Panc1 (cell line): ENCODE measurements at regions not wholly inside any gene's neighbourhood (a gene's known extent, or its start where the extent isn't known, plus 50 kb on each side); places are given as distances from the start of the nearest gene placed in this dataset.

Source experiments
- ATAC-seq: fragments of 200-7000 bp; cut with Tn5 transposase; 2 replicates; pipeline ENCODE4 v1.9.1; 2020; ENCODE audit warnings: mild to moderate bottlenecking, moderate library complexity
- BruUV-seq: library from RNA; stranded (reverse); fragments of 400-500 nt; replicated peaks from 2 replicates; lab custom pipeline; 2021; lab: Mats Ljungman, UMichigan
- CTCF ChIA-PET: fragments of 300-600 bp; sonication (Branson Sonifier 250); formaldehyde crosslinking; loops from one replicate; lab custom pipeline; 2022; ENCODE audit warnings: antibody characterized with exemption; lab: Charles Lee
- POLR2A ChIA-PET: fragments of 300-600 bp; sonication (Branson Sonifier 250); formaldehyde crosslinking; loops from one replicate; lab custom pipeline; 2022; ENCODE audit warnings: antibody characterized with exemption; lab: Charles Lee
- DNase-seq: peaks from one replicate; pipeline ENCODE4 v3.0.0-alpha.2; 2010; ENCODE audit warnings: low read depth, low spot score
- H3K27ac ChIP-seq: 2 replicates; pipeline ENCODE4 v1.5.1; 2011; ENCODE audit warnings: mild to moderate bottlenecking, low read length, inconsistent platforms
- H3K27me3 ChIP-seq: fragments of 200-500 bp; sonication (Bioruptor generic); 2 replicates; pipeline ENCODE4 v1.6.0; 2014; ENCODE audit warnings: low read length, inconsistent platforms; ENCODE audit not compliant: control insufficient read depth, insufficient read depth
- H3K36me3 ChIP-seq: fragments of 200-500 bp; sonication (Bioruptor generic); 2 replicates; pipeline ENCODE4 v1.5.1; 2014; ENCODE audit warnings: inconsistent platforms, mild to moderate bottlenecking, low read length, moderate library complexity; ENCODE audit not compliant: control insufficient read depth, insufficient read depth
- H3K4me1 ChIP-seq: 2 replicates; pipeline ENCODE4 v1.5.1; 2011; ENCODE audit warnings: inconsistent platforms, mild to moderate bottlenecking, low read length, moderate library complexity; ENCODE audit not compliant: control insufficient read depth, insufficient read depth
- H3K4me3 ChIP-seq, 2 experiments: 2 replicates each; pipeline ENCODE4 v1.5.1; 2011 to 2012; ENCODE audit warnings: low read depth in 2 of 2, low read length in 2 of 2, mild to moderate bottlenecking in 2 of 2, inconsistent platforms in 1 of 2, moderate library complexity in 1 of 2
- H3K9me3 ChIP-seq: fragments of 200-500 bp; sonication (Bioruptor generic); 2 replicates; pipeline ENCODE4 v1.5.1; 2014; ENCODE audit warnings: low read depth, mild to moderate bottlenecking, inconsistent platforms, low read length, moderate library complexity; ENCODE audit not compliant: control insufficient read depth, insufficient read depth
- POLR2AphosphoS5 ChIP-seq: IDR thresholded peaks from 2 replicates; pipeline ENCODE4 v1.6.1; 2012; ENCODE audit warnings: mild to moderate bottlenecking, low read depth, low read length, moderate library complexity
- SIN3A ChIP-seq: IDR thresholded peaks from 2 replicates; pipeline ENCODE4 v1.6.1; 2012; ENCODE audit warnings: low read depth, mild to moderate bottlenecking, low read length, moderate library complexity, borderline replicate concordance; ENCODE audit not compliant: insufficient read depth
- TCF7L2 ChIP-seq: IDR thresholded peaks from 2 replicates; pipeline ENCODE4 v1.6.1; 2011; ENCODE audit warnings: mild to moderate bottlenecking, low read depth, low read length, inconsistent platforms
- in situ Hi-C: cut with HindIII; loops from 2 replicates; pipeline ENCODE4 v1.10.0; 2016; ENCODE audit warnings: low sequenced_read_pairs, low pct_unique_long_range_greater_than_20kb
- intact Hi-C: fragments of 100-400 bp; cut with micrococcal nuclease; formaldehyde crosslinking; loops from one replicate; pipeline ENCODE4 v1.10.0; 2022; ENCODE audit not compliant: unreplicated experiment
- TF ChIP-seq, protein P1 (sequence below): fragments of 450-650 bp; IDR thresholded peaks from 2 replicates; pipeline ENCODE4 v1.5.1; 2017; ENCODE audit warnings: mild to moderate bottlenecking
- TF ChIP-seq, protein P2 (sequence below), 2 experiments: IDR thresholded peaks; 2 replicates each; pipeline ENCODE4 v1.6.1; 2011 to 2012; ENCODE audit warnings: low read depth in 2 of 2, control low read depth in 1 of 2, low read length in 1 of 2, mild to moderate bottlenecking in 1 of 2, moderate library complexity in 1 of 2; ENCODE audit not compliant: insufficient read depth in 1 of 2

DNA sequence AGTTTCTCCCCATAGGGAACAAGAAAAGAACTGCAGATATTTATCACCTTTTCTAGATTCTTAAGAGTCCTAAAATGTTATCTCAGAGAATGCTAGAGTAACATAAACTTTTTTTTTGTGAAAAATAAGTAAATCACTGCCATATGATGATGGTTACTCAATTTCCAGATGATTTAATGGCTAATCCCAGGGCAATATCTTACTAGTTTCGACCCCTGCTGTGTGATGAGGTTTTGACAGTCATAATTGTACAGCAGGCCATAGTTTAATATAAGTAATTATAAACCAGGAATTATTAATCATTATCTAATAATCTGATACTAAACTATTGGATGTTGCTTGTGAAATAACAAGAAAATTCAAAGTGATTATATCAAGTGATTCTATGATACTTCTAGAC is 210.6 kb downstream of the HLX start:
- no peaks in the 10 kb centered on the region for H3K36me3 ChIP-seq
- in situ Hi-C loops = no loop called here
- POLR2A ChIA-PET = no interaction called here
- ATAC-seq (no peak), DNase-seq (no peak)
- intact Hi-C loops = no loop called here
- H3K4me3 ChIP-seq = no peak overlapping the region
- CTCF ChIA-PET = no interaction called here
- H3K9me3 ChIP-seq = no peaks in the 10 kb centered on the region
- H3K27me3 ChIP-seq = no peaks in the 10 kb centered on the region
- no TSS peak for BruUV-seq
- no peaks in the 10 kb centered on the region for H3K4me1 ChIP-seq
- no peak overlapping the region for H3K27ac ChIP-seq
- TF ChIP-seq, protein P1, sequence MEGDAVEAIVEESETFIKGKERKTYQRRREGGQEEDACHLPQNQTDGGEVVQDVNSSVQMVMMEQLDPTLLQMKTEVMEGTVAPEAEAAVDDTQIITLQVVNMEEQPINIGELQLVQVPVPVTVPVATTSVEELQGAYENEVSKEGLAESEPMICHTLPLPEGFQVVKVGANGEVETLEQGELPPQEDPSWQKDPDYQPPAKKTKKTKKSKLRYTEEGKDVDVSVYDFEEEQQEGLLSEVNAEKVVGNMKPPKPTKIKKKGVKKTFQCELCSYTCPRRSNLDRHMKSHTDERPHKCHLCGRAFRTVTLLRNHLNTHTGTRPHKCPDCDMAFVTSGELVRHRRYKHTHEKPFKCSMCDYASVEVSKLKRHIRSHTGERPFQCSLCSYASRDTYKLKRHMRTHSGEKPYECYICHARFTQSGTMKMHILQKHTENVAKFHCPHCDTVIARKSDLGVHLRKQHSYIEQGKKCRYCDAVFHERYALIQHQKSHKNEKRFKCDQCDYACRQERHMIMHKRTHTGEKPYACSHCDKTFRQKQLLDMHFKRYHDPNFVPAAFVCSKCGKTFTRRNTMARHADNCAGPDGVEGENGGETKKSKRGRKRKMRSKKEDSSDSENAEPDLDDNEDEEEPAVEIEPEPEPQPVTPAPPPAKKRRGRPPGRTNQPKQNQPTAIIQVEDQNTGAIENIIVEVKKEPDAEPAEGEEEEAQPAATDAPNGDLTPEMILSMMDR = no peak
- no peak for TF ChIP-seq TCF7L2
- TF ChIP-seq SIN3A = no peak
- TF ChIP-seq, protein P2, sequence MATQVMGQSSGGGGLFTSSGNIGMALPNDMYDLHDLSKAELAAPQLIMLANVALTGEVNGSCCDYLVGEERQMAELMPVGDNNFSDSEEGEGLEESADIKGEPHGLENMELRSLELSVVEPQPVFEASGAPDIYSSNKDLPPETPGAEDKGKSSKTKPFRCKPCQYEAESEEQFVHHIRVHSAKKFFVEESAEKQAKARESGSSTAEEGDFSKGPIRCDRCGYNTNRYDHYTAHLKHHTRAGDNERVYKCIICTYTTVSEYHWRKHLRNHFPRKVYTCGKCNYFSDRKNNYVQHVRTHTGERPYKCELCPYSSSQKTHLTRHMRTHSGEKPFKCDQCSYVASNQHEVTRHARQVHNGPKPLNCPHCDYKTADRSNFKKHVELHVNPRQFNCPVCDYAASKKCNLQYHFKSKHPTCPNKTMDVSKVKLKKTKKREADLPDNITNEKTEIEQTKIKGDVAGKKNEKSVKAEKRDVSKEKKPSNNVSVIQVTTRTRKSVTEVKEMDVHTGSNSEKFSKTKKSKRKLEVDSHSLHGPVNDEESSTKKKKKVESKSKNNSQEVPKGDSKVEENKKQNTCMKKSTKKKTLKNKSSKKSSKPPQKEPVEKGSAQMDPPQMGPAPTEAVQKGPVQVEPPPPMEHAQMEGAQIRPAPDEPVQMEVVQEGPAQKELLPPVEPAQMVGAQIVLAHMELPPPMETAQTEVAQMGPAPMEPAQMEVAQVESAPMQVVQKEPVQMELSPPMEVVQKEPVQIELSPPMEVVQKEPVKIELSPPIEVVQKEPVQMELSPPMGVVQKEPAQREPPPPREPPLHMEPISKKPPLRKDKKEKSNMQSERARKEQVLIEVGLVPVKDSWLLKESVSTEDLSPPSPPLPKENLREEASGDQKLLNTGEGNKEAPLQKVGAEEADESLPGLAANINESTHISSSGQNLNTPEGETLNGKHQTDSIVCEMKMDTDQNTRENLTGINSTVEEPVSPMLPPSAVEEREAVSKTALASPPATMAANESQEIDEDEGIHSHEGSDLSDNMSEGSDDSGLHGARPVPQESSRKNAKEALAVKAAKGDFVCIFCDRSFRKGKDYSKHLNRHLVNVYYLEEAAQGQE (IDR thresholded peaks at IDR 0.05; ENCODE audit: insufficient read depth in 1 of 2, low read depth in 2 of 2, low read length in 1 of 2) = no peak
- no peak for TF ChIP-seq POLR2AphosphoS5

DNA sequence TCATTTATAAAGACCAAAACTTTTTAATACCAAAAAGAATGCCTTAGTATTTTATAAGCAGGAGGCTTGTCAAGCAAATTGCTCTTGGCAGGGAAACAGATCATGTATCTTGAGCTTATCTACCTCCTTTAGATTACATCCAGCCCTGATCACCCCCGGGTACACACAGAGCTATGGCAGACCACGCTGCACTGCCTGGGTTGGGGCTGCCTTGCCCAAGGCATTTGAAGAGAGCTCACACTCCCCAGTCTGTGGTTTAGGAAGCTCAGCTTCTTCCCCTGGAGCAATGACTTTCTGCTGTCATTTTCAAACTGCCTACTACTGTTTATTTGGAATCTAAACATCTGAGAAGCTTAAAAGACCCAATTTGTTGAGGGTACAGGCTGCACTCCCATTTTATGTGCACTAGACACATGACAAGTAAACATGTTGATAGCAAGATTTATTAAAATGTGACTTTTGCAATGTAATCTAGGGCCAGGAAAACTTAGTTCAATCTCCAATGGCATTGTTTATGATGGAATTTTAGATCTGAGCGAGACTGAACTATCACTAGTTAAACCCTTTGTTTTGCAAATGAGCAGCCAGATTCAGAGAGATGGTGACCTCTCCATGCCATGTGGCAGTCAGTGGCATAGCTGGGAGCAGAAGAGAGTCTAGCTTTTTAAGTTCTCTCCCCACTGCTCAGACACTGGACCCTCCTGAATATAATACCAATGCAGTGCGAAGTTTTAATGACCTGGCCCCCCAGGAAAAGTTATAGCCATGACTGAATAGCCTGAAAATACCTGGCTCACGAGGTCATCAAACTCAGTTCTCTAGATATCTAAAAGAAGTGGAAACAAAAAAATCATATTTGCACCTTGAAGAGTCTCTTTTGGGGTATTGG is 214.9 kb downstream of the HLX start:
- Histone ChIP-seq H3K4me3 (no peak overlapping the region), H3K27ac (no peak overlapping the region), H3K9me3 (no peaks in the 10 kb centered on the region), H3K4me1 (no peaks in the 10 kb centered on the region), H3K27me3 (no peaks in the 10 kb centered on the region), H3K36me3 (no peaks in the 10 kb centered on the region)
- TF ChIP-seq, protein P2 (IDR thresholded peaks at IDR 0.05; ENCODE audit: insufficient read depth in 1 of 2, low read depth in 2 of 2, low read length in 1 of 2) = no peak
- TF ChIP-seq POLR2AphosphoS5 = no peak
- TF ChIP-seq TCF7L2 = no peak
- TF ChIP-seq, protein P1 = no peak
- TF ChIP-seq SIN3A = no peak
- ChIA-PET CTCF (no interaction called here), POLR2A (no interaction called here)
- BruUV-seq = no TSS peak
- ATAC-seq (no peak), DNase-seq (no peak)
- intact Hi-C loops = no loop called here
- in situ Hi-C loops = no loop called here
